Panc1 (cell line): ENCODE measurements at regions not wholly inside any gene's neighbourhood (a gene's known extent, or its start where the extent isn't known, plus 50 kb on each side); places are given as distances from the start of the nearest gene placed in this dataset.

Experiments
- ATAC-seq: fragments of 200-7000 bp; cut with Tn5 transposase; 2 replicates; pipeline ENCODE4 v1.9.1; 2020; ENCODE audit warnings: mild to moderate bottlenecking, moderate library complexity
- BruUV-seq: library from RNA; stranded (reverse); fragments of 400-500 nt; replicated peaks from 2 replicates; lab custom pipeline; 2021; lab: Mats Ljungman, UMichigan
- CTCF ChIA-PET: fragments of 300-600 bp; sonication (Branson Sonifier 250); formaldehyde crosslinking; loops from one replicate; lab custom pipeline; 2022; ENCODE audit warnings: antibody characterized with exemption; lab: Charles Lee
- POLR2A ChIA-PET: fragments of 300-600 bp; sonication (Branson Sonifier 250); formaldehyde crosslinking; loops from one replicate; lab custom pipeline; 2022; ENCODE audit warnings: antibody characterized with exemption; lab: Charles Lee
- DNase-seq: peaks from one replicate; pipeline ENCODE4 v3.0.0-alpha.2; 2010; ENCODE audit warnings: low read depth, low spot score
- H3K27ac ChIP-seq: 2 replicates; pipeline ENCODE4 v1.5.1; 2011; ENCODE audit warnings: mild to moderate bottlenecking, low read length, inconsistent platforms
- H3K27me3 ChIP-seq: fragments of 200-500 bp; sonication (Bioruptor generic); 2 replicates; pipeline ENCODE4 v1.6.0; 2014; ENCODE audit warnings: low read length, inconsistent platforms; ENCODE audit not compliant: control insufficient read depth, insufficient read depth
- H3K36me3 ChIP-seq: fragments of 200-500 bp; sonication (Bioruptor generic); 2 replicates; pipeline ENCODE4 v1.5.1; 2014; ENCODE audit warnings: inconsistent platforms, mild to moderate bottlenecking, low read length, moderate library complexity; ENCODE audit not compliant: control insufficient read depth, insufficient read depth
- H3K4me1 ChIP-seq: 2 replicates; pipeline ENCODE4 v1.5.1; 2011; ENCODE audit warnings: inconsistent platforms, mild to moderate bottlenecking, low read length, moderate library complexity; ENCODE audit not compliant: control insufficient read depth, insufficient read depth
- H3K4me3 ChIP-seq, 2 experiments: 2 replicates each; pipeline ENCODE4 v1.5.1; 2011 to 2012; ENCODE audit warnings: low read depth in 2 of 2, low read length in 2 of 2, mild to moderate bottlenecking in 2 of 2, inconsistent platforms in 1 of 2, moderate library complexity in 1 of 2
- H3K9me3 ChIP-seq: fragments of 200-500 bp; sonication (Bioruptor generic); 2 replicates; pipeline ENCODE4 v1.5.1; 2014; ENCODE audit warnings: low read depth, mild to moderate bottlenecking, inconsistent platforms, low read length, moderate library complexity; ENCODE audit not compliant: control insufficient read depth, insufficient read depth
- CTCF ChIP-seq: fragments of 450-650 bp; IDR thresholded peaks from 2 replicates; pipeline ENCODE4 v1.5.1; 2017; ENCODE audit warnings: mild to moderate bottlenecking
- POLR2AphosphoS5 ChIP-seq: IDR thresholded peaks from 2 replicates; pipeline ENCODE4 v1.6.1; 2012; ENCODE audit warnings: mild to moderate bottlenecking, low read depth, low read length, moderate library complexity
- REST ChIP-seq, 2 experiments: IDR thresholded peaks; 2 replicates each; pipeline ENCODE4 v1.6.1; 2011 to 2012; ENCODE audit warnings: low read depth in 2 of 2, control low read depth in 1 of 2, low read length in 1 of 2, mild to moderate bottlenecking in 1 of 2, moderate library complexity in 1 of 2; ENCODE audit not compliant: insufficient read depth in 1 of 2
- SIN3A ChIP-seq: IDR thresholded peaks from 2 replicates; pipeline ENCODE4 v1.6.1; 2012; ENCODE audit warnings: low read depth, mild to moderate bottlenecking, low read length, moderate library complexity, borderline replicate concordance; ENCODE audit not compliant: insufficient read depth
- TCF7L2 ChIP-seq: IDR thresholded peaks from 2 replicates; pipeline ENCODE4 v1.6.1; 2011; ENCODE audit warnings: mild to moderate bottlenecking, low read depth, low read length, inconsistent platforms
- in situ Hi-C: cut with HindIII; loops from 2 replicates; pipeline ENCODE4 v1.10.0; 2016; ENCODE audit warnings: low sequenced_read_pairs, low pct_unique_long_range_greater_than_20kb
- intact Hi-C: fragments of 100-400 bp; cut with micrococcal nuclease; formaldehyde crosslinking; loops from one replicate; pipeline ENCODE4 v1.10.0; 2022; ENCODE audit not compliant: unreplicated experiment

GRCh38 chr2:7428454-7429204 is 511.4 kb downstream of the RNF144A start:
- no peak for ATAC-seq

GRCh38 chr2:7429733-7430132 is 512.5 kb downstream of the RNF144A start:
- in situ Hi-C loops (no loop called here), intact Hi-C loops (loop anchor here (5.0 kb wide), 1 partner anchor 1253 kb away; the partner anchor contains the start of gene ID2)
- H3K4me1 ChIP-seq = no peaks in the 10 kb centered on the region
- no peak overlapping the region for H3K4me3 ChIP-seq
- ChIA-PET CTCF (no interaction called here), POLR2A (no interaction called here)
- H3K27ac ChIP-seq = no peak overlapping the region
- H3K9me3 ChIP-seq = no peaks in the 10 kb centered on the region
- H3K27me3 ChIP-seq = peaks cover 3% of the 10 kb centered on the region
- DNase-seq (no peak), ATAC-seq (no peak)
- TF ChIP-seq REST (IDR thresholded peaks at IDR 0.05; ENCODE audit: insufficient read depth in 1 of 2, low read depth in 2 of 2, low read length in 1 of 2) = no peak
- TF ChIP-seq TCF7L2 = no peak
- no peak for TF ChIP-seq CTCF
- no peak for TF ChIP-seq POLR2AphosphoS5
- TF ChIP-seq SIN3A = no peak
- H3K36me3 ChIP-seq = no peaks in the 10 kb centered on the region
- BruUV-seq = no TSS peak

More at GRCh38 chr2:7428454-7429204, 511.4 kb downstream of the RNF144A start:
- Histone ChIP-seq H3K36me3 (no peaks in the 10 kb centered on the region), H3K27me3 (peaks cover 3% of the 10 kb centered on the region), H3K27ac (no peak overlapping the region), H3K9me3 (no peaks in the 10 kb centered on the region), H3K4me1 (no peaks in the 10 kb centered on the region), H3K4me3 (no peak overlapping the region)
- in situ Hi-C loops (no loop called here), intact Hi-C loops (loop anchor here (5.0 kb wide), 1 partner anchor 1254 kb away; the partner anchor contains the start of gene ID2)
- DNase-seq = no peak
- BruUV-seq = no TSS peak
- POLR2A ChIA-PET = no interaction called here
- TF ChIP-seq REST (IDR thresholded peaks at IDR 0.05; ENCODE audit: insufficient read depth in 1 of 2, low read depth in 2 of 2, low read length in 1 of 2) = no peak
- no peak for TF ChIP-seq TCF7L2
- CTCF ChIA-PET = no interaction called here
